ENCODE measurements at regions not wholly inside any gene's neighbourhood (a gene's known extent, or its start where the extent isn't known, plus 50 kb on each side); places are given as distances from the start of the nearest gene placed in this dataset.
A peak's percentile ranks its signal among the peaks of the same experiment; 100 is the strongest.

DNA sequence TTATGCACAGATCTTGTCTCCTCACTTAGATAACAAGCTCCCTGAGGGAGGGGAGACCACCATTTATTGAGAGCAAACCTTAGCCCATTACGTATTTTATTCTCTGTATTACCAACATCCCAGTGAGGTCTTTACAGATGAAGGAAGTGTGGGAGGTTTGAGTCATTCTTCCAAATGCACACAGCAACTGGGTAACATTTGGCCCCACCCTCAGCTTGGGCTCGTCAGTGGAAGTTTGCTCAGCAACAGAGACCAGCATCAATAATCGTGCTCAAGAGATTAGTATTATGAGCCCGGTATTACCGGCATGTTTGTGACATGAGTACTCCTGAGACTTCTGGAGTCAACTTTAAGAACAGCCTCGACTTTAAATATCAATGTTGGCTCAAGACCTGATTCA lies 168.6 kb downstream of the ETAA1 start:
- Histone ChIP-seq H2AFZ (ENCODE audit: low read depth, low read length) (peak overlapping the region; percentile 53), H3K9me3 (replicated peaks; ENCODE audit: control insufficient read depth, insufficient read depth, low read length) (no peaks in the 10 kb centered on the region), H3K9ac (replicated peaks; ENCODE audit: extremely low read depth, insufficient read depth, low read length) (no peak overlapping the region), H3K79me2 (ENCODE audit: control insufficient read depth, insufficient read depth, low read length) (no peaks in the 10 kb centered on the region), H3K27me3 (ENCODE audit: control insufficient read depth in 2 of 2, insufficient read depth in 2 of 2, low read length in 2 of 2) (no peaks in the 10 kb centered on the region), H4K20me1 (replicated peaks; ENCODE audit: control insufficient read depth, extremely low read depth, insufficient read depth, low read length) (no peaks in the 10 kb centered on the region), H3K36me3 (ENCODE audit: control insufficient read depth in 2 of 2, extremely low read depth in 1 of 2, insufficient read depth in 2 of 2, low read length in 2 of 2) (no peaks in the 10 kb centered on the region), H3K4me1 (ENCODE audit: control insufficient read depth, extremely low read depth, insufficient read depth, low read length) (peaks cover 26% of the 10 kb centered on the region), H3K9me1 (replicated peaks; ENCODE audit: control insufficient read depth, extremely low read depth, insufficient read depth, low read length) (no peaks in the 10 kb centered on the region), H3K27ac (ENCODE audit: insufficient read depth, low read depth, low read length) (peak overlapping the region; percentile 3), H3K4me2 (ENCODE audit: insufficient read depth, low read length) (no peak overlapping the region), H3K4me3 (replicated peaks in 1 of 3; ENCODE audit: insufficient read depth in 1 of 3, low read depth in 1 of 3, low read length in 3 of 3) (no peak overlapping the region)
- ChIA-PET POLR2A (no interaction called here), CTCF (interaction anchor here (0.7 to 1.0 kb wide), 2 partner anchors 31 to 466 kb away, joined by 3 read pairs; no protein-coding TSS in a partner anchor)
- intact Hi-C loops (cut with micrococcal nuclease) = loop anchor here (10.0 kb wide), 2 partner anchors 351 to 981 kb away; no protein-coding TSS in a partner anchor
- dilution Hi-C loops (cut with MboI; ENCODE audit: extremely low pct_ligation_motif_present, low sequenced_read_pairs) = no loop called here
- no peak for TF ChIP-seq POLR2A (IDR thresholded peaks at IDR 0.05; ENCODE audit: low read depth, low read length)
- peak; percentile 17 for TF ChIP-seq FOS (IDR thresholded peaks at IDR 0.05; ENCODE audit: borderline replicate concordance, insufficient read depth, low read length)
- TF ChIP-seq EZH2 (IDR thresholded peaks at IDR 0.05; ENCODE audit: borderline replicate concordance, low read depth, low read length, severe bottlenecking) = no peak
- TF ChIP-seq GATA2 (IDR thresholded peaks at IDR 0.05; ENCODE audit: insufficient read depth, insufficient read length, low read depth, low read length) = no peak
- DNase-seq (ENCODE audit: low read depth, low spot score) (peak; percentile 74), FAIRE-seq (peak; percentile 54)
- no TSS peak for BruUV-seq (replicated peaks)

GRCh38 chr2:67566285-67566684 lies 169.2 kb downstream of the ETAA1 start:
- DNase-seq (ENCODE audit: low read depth, low spot score) = no peak
- Histone ChIP-seq H3K4me1 (ENCODE audit: control insufficient read depth, extremely low read depth, insufficient read depth, low read length) (peaks cover 21% of the 10 kb centered on the region), H3K9ac (replicated peaks; ENCODE audit: extremely low read depth, insufficient read depth, low read length) (no peak overlapping the region), H3K4me3 (replicated peaks in 1 of 3; ENCODE audit: insufficient read depth in 1 of 3, low read depth in 1 of 3, low read length in 3 of 3) (no peak overlapping the region), H3K9me1 (replicated peaks; ENCODE audit: control insufficient read depth, extremely low read depth, insufficient read depth, low read length) (no peaks in the 10 kb centered on the region), H3K9me3 (replicated peaks; ENCODE audit: control insufficient read depth, insufficient read depth, low read length) (no peaks in the 10 kb centered on the region), H2AFZ (ENCODE audit: low read depth, low read length) (peak overlapping the region; percentile 17), H3K36me3 (ENCODE audit: control insufficient read depth in 2 of 2, extremely low read depth in 1 of 2, insufficient read depth in 2 of 2, low read length in 2 of 2) (no peaks in the 10 kb centered on the region), H3K79me2 (ENCODE audit: control insufficient read depth, insufficient read depth, low read length) (no peaks in the 10 kb centered on the region), H3K27ac (ENCODE audit: insufficient read depth, low read depth, low read length) (no peak overlapping the region), H4K20me1 (replicated peaks; ENCODE audit: control insufficient read depth, extremely low read depth, insufficient read depth, low read length) (no peaks in the 10 kb centered on the region), H3K27me3 (ENCODE audit: control insufficient read depth in 2 of 2, insufficient read depth in 2 of 2, low read length in 2 of 2) (no peaks in the 10 kb centered on the region), H3K4me2 (ENCODE audit: insufficient read depth, low read length) (no peak overlapping the region)
- CTCF ChIA-PET = interaction anchor here (1.0 kb wide), 1 partner anchor 465 kb away, joined by 3 read pairs; no protein-coding TSS in a partner anchor
- no peak for FAIRE-seq
- TSS peak; percentile 59 for BruUV-seq (replicated peaks)
- POLR2A ChIA-PET = no interaction called here
- intact Hi-C loops (cut with micrococcal nuclease) = loop anchor here (10.0 kb wide), 2 partner anchors 351 to 981 kb away; no protein-coding TSS in a partner anchor
- dilution Hi-C loops (cut with MboI; ENCODE audit: extremely low pct_ligation_motif_present, low sequenced_read_pairs) = no loop called here
- TF ChIP-seq JUN (IDR thresholded peaks at IDR 0.05; ENCODE audit: borderline replicate concordance, insufficient read depth, insufficient read length, low read depth) (no peak), FOS (IDR thresholded peaks at IDR 0.05; ENCODE audit: borderline replicate concordance, insufficient read depth, low read length) (no peak), EZH2 (IDR thresholded peaks at IDR 0.05; ENCODE audit: borderline replicate concordance, low read depth, low read length, severe bottlenecking) (no peak), MAX (IDR thresholded peaks at IDR 0.05; ENCODE audit: insufficient read depth, insufficient read length) (no peak), GATA2 (IDR thresholded peaks at IDR 0.05; ENCODE audit: insufficient read depth, insufficient read length, low read depth, low read length) (no peak), MYC (IDR thresholded peaks at IDR 0.05; ENCODE audit: low read depth, low read length) (no peak), POLR2A (IDR thresholded peaks at IDR 0.05; ENCODE audit: low read depth, low read length) (no peak), POLR2AphosphoS5 (IDR thresholded peaks at IDR 0.05; ENCODE audit: insufficient read depth, low read depth, low read length) (no peak)
- TF ChIP-seq, protein P1, sequence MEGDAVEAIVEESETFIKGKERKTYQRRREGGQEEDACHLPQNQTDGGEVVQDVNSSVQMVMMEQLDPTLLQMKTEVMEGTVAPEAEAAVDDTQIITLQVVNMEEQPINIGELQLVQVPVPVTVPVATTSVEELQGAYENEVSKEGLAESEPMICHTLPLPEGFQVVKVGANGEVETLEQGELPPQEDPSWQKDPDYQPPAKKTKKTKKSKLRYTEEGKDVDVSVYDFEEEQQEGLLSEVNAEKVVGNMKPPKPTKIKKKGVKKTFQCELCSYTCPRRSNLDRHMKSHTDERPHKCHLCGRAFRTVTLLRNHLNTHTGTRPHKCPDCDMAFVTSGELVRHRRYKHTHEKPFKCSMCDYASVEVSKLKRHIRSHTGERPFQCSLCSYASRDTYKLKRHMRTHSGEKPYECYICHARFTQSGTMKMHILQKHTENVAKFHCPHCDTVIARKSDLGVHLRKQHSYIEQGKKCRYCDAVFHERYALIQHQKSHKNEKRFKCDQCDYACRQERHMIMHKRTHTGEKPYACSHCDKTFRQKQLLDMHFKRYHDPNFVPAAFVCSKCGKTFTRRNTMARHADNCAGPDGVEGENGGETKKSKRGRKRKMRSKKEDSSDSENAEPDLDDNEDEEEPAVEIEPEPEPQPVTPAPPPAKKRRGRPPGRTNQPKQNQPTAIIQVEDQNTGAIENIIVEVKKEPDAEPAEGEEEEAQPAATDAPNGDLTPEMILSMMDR (IDR thresholded peaks at IDR 0.05; ENCODE audit: extremely low read depth in 1 of 2, insufficient read depth in 1 of 2, low read depth in 1 of 2, low read length in 2 of 2) = no peak
